HG03175 (cell line): ENCODE measurements at regions not wholly inside any gene's neighbourhood (a gene's known extent, or its start where the extent isn't known, plus 50 kb on each side); places are given as distances from the start of the nearest gene placed in this dataset.

Experiments used
- ATAC-seq: cut with Tn5 transposase; IDR thresholded peaks from one replicate; pipeline ENCODE4 v1.9.1; 2021; ENCODE audit warnings: mild to moderate bottlenecking, moderate library complexity; ENCODE audit not compliant: unreplicated experiment

- ATAC-seq, result no peak
Observed at GRCh38 chr12:3972576-3972975, 99.4 kb upstream of the PARP11 start.

DNA sequence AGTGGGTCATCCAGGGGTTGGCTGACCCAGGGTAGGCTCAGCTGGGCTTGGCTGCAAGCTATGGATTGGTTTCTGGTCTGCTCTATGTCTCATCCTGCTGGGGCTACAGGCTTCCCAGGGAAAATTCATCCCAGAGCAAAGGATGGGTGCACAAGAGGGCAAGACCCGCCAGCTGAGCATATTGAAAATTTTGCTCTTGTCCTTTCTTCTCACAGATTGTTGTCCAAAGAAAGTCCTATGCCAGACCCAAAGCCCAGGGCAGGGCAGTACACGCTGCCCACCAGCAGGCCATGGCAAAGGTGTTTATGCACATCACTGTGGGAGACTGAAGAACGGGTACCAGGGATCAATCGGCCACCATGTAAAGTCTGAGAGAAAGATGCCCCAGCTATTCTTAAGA, 95.3 kb upstream of the PARP11 start:
- no peak for ATAC-seq

DNA sequence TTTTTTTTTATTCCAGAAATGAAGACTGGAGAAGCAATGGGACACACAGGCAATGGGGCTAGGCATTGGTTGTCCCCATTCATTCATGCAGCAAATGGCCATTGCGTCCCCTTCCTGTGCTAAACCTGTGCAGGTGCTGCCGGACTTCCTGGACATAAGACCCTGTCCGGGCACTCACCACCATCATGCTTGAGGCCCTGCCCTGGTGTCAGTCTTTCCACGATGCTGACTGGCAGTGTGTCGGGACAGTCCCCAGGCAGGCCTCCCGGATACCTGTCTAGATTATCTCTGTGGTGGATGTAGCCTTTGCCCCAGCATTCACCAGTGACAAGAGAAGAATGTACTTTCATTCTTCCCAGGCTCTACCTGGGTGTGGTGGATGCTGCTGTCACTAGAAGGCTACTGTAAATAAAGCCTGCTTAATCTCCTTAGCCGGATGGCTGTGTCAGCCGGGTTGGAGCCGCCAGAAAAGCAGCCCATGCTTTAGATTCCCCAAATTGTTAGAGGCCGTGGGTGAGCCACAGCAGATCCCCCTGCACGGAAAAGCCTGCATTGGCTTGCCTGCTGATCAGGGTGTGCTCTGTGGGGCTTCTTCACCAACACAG, 94.5 kb upstream of the PARP11 start:
- ATAC-seq, result no peak

DNA sequence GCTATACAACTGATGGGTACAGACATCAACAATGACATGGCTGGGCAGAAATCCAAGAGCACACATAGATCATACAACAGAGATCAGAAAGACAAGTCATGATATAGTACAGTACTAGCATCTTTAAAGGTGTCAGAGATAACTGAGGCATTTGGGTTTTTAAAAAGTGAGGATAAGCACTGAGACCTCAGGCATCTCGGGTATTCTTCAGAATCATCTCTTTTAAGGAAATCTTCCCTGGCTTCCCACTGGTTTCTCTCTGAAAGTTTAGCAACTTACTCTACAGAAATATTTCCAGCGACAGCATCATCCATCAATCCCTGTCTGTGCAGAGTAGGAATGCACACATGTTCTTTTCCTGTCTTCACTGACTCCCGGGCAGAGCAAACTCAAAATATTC, 93.2 kb upstream of the PARP11 start:
- no peak for ATAC-seq

- ATAC-seq, result no peak
Observed at GRCh38 chr12:3965046-3965445, 91.8 kb upstream of the PARP11 start.

DNA sequence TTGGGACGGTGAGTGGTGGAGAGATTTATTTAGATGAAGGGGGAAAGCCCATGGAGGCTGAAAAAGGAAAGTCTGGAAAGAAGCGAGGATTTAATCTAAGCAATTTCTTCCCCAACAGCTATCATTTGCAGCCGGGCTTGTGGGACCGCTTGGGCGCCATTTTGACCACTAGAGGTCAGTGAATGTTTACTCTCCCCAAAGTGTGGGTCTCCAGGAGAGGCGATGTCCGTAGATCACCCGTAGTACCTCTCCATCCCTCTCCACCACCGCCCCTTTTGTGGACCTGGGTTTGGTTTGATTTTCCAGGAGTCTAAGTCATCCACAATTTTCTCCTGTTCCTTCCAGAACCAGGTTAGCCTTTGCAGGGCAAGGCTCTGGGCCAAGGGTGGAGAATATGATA, 91.2 kb upstream of the PARP11 start:
- ATAC-seq, result no peak

GRCh38 chr12:3962631-3963483, 89.7 kb upstream of the PARP11 start:
- no peak for ATAC-seq

DNA sequence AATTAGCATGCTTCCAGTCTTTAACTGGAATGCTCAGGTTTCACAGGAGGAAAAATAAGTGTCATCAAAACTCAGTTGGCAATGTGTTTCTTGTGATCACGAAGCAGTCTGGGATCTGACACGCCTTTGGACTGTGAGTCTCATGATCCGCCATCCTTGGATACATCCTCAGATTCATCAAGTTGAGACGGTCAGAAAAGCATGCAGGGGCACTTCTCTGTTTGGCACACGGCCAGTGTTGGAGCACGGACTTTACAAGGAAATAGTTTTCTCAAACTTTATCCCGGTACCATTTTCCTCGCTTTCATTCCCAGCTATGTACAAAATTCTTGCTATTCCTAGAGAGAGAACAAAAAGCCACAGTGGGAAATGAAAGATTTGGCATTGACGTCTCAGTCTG, 88.4 kb upstream of the PARP11 start:
- no peak for ATAC-seq

DNA sequence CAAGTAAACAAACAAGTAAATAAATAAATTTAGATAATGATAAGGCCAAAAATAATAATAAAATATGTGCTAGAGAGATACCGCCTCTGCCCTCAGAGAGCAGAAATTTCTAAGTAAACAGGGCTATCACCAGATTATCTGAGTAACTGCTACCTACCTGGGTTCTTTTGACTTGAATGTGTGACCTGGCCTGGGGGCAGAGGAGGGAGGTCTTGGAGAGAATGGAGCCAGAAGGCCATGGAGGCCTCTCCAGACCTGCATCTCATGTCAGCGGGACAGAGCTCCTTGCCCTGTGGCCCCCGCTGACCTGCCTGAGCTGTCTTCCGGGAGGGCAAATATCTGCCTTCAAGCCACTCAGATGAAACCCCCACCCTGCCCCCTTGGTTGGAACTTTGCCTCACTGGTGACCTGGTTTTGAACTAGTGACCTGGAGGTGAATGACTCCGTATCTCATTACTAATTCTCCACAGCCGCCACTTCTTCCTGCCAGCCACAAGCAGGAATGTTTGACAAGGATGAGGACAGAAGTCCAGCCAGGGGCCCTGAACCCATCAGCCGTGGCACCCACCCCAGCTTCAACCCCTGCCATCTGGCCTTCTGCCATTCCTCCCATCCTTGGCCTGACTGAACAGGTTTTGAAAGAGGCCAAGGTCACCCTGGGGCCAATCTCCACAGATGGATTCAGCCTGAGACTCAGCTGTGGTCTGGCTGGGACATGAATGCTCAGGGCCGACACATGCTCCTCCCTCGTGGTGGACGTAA, 86.8 kb upstream of the PARP11 start:
- ATAC-seq, result no peak

DNA sequence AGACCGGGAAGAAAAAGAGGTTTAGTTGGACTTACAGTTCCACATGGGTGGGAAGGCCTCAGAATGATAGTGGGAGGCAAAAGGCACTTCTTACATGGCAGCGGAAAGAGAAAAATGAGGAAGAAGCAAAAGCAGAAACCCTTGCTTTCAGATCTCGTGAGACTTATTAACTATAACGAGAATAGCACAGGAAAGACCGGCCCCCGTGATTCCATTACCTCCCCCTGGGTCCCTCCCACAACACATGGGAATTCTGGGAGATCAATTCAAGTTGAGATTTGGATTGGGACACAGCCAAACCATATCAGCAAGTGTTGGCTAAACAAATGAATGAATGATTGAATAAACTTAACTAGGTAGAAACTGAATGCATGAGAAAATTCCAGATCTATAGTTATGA, 85.3 kb upstream of the PARP11 start:
- ATAC-seq, result no peak

DNA sequence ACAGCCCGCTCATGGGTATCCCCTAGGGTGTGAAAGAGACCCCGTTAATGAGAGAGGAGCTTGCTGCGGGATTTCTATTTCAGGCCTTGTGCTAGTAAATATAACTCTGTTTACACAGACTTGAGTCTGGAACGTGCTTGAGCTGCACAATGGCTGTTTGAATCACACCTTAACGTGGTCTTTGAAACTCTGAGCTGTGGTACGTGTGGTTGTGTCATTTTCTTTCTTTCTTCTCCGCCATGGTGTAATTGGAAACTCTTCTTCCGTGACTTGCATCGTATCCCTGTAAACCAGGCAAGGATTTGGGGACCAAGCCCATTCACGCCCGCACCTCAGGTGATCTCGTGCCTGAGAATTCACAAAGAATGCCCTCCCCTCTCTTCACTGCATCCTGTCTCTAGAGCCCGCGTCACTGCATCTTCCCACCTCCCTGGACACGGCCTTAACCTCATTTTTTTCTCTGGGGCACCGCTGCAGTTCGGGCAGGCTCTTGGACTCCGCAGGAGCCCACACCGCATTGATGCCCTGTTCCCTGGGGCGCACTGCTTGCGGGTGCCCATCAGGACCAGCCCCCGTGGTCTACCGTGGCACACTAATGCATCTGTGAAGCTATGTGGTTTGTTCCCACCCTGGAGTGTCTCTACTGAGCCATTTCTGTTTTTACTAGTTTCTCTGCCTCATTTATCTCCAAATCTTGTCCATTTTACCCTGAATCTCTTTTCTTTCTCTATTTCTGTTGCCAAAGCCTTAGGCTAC, 78.4 kb upstream of the PARP11 start:
- ATAC-seq, result no peak

DNA sequence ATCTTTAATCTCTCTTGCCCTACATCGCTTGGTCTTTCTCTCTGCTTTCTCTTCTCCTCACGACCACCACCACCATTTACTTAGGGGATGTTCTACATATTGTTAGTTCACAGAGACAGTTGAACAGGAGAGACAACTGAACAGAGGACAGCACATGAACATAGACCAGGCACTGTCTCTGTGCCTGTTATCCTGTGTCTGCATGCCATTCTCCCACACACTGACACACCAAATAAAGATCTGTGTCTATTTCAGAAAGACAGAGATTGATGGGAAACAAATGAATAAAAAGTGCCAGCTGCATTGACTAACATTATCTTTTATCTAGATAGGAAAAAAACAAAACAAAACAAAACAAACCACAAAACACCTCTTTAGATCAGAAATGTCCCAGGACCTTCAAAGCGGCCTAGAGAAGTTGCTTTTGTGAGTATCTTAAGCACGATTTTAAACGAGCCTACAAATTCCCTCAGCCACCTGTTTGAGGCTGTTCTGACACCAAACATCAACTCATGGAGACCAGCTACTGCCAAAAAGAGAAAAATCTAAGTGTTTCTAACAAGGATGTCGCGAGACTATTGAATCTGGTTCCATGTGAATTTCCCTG, 77.6 kb upstream of the PARP11 start:
- no peak for ATAC-seq

DNA sequence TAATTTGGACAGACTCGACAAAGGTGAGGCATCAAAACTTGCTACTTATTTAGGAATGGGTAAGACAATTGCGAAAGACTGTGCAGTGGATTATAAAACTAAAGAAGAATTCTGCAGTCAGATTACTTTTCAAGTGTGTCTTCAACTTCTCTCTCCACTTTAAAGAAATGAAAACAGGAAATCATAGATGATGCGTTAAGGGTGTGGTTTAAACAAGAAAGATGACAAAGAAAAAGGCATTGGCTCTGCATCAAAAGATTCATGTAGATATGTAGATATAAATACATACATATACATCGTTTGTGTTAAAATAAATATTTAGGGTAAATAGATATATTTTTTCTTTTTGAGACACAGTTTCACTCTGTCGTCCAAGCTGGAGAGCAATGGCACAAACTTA, 74.6 kb upstream of the PARP11 start:
- no peak for ATAC-seq

DNA sequence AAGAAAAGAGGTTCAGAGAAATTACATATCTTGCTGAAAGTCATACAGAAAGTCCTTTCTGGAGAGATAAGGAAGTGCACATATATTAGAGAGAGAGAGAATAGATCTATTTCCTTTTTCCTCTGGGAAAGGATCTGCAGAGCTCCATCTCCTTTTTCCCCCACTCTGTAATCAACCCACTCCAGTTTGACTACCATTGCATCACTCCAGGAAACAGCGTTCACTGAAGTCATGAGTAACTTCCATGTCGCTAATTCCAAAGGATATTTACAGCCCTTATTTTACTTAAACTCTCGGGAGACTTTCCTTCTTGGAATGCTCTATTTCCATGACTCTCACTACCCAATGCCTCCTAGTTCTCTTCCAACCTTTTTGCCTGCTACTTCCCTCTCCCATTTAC, 72.5 kb upstream of the PARP11 start:
- no peak for ATAC-seq

DNA sequence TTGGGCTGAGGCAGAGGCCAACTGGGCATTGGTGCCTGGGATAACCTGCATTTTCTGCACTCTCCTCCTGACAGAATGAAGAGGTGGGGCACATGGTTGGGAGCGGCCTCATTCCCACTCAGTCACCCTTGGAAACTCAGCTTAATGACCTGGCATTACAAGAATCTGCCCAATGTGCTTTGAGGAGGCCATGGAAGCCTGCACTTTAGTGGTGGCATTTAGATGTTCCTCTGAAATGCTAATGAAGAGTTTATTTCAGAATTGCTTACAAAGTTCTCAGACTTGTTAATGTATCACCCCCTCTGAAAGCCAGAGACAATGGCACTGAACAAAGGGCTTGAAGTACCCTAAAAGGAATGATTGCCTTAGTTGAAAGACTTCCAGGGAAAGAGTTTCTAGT, 71.4 kb upstream of the PARP11 start:
- ATAC-seq, result no peak

DNA sequence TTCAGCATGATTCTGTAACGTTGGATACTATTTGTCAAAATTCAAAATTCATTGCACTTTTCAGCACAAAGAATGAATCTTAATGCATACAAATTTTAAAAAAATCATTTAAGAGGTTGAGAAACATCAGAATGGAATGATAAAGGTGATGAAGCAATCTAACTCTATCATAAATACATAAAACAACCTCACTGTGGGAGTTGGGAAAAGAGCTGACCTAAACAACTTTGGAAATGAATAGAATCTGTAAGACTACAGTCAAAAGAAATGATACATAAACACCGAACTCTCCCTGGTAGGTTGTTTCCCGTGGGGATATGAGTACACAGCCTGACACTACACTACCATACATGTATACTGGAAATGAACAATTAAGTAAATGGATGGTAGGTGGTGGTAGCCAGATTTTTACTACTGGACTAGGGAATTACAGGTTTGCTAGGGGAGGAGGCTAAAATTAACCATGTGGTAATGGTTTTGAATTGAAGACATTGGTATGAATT, 64.9 kb upstream of the PARP11 start:
- no peak for ATAC-seq

- ATAC-seq, result no peak
Observed at GRCh38 chr12:3935078-3935477, 61.9 kb upstream of the PARP11 start.

DNA sequence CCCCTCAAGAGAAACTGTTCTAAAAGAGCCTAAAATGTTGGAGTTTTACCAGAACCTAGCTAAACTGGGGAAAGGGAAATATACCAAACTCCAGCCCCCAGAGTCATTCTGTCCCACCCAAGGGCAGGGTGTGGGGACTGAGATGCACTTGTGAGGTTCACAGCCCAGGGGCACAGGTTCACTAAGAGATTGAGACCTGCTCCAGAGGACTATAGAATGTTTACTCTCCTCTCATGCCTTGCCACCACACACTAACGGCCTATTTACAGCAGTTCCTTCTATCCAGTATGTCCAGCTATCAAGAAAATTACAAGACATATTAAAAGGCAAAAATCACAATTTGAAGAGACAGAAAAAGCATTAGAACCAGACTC, 60.6 kb upstream of the PARP11 start:
- no peak for ATAC-seq

DNA sequence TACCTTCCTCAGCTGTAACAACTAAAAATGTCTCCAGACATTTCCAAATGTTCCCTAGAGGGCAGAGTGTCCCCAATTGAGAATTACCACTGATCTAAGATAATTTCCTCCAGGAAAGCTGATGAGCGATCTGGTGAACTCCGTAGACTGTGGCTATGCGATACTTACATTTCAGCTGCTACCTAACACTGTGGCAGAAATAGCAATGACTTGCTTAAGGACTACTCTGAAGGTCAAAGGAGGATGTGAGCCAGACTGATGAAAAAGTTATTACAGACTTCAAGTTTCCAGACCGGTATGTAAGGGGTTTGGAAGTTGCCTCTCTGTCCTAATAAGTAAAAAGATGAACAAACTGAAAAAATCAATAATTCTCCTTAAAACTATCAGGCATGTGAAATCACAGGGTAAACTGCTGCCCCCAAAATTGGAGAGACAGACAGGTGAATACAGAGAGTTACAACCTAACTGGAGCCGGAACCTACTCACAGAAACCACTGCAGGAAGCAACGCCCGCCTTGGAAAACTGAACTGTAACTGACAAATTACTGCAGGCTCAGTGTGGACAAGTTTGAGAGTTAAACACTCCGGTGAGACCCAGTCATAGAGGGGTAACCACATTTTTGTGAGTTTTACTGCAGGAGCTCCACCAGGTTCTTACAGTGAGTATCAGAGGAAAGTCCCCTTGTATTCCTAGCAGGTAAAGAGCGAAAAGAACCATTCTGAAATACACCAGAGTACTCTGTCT, 60.0 kb upstream of the PARP11 start:
- no peak for ATAC-seq

- no peak for ATAC-seq
Observed at GRCh38 chr12:3931776-3932175, 58.6 kb upstream of the PARP11 start.
